Type B pancreatic cell (in vitro differentiated cells): ENCODE measurements at regions not wholly inside any gene's neighbourhood (a gene's known extent, or its start where the extent isn't known, plus 50 kb on each side); places are given as distances from the start of the nearest gene placed in this dataset.
"Not testable (repeated sequence)": the region's sequence is repeated elsewhere in the genome, so short reads cannot be mapped to it uniquely, and the experiment has no call there.

ENCODE experiments used
- DNase-seq: peaks from one replicate; pipeline ENCODE4 v3.0.0; 2021; ENCODE audit warnings: mixed read lengths; ENCODE audit not compliant: unreplicated experiment; ENCODE audit errors: extremely low spot score
- H3K27ac Mint-ChIP-seq: 2 replicates; pipeline ENCODE4 v1.8.0; 2021; ENCODE audit warnings: mild to moderate bottlenecking, mixed read lengths
- H3K27me3 Mint-ChIP-seq: 2 replicates; pipeline ENCODE4 v1.8.0; 2021; ENCODE audit warnings: mixed read lengths
- H3K36me3 Mint-ChIP-seq: 2 replicates; pipeline ENCODE4 v1.8.0; 2021; ENCODE audit warnings: mixed read lengths
- H3K4me1 Mint-ChIP-seq: one replicate; pipeline ENCODE4 v1.8.0; 2021; ENCODE audit warnings: mixed read lengths; ENCODE audit not compliant: unreplicated experiment
- H3K4me3 Mint-ChIP-seq: 2 replicates; pipeline ENCODE4 v1.8.0; 2021; ENCODE audit warnings: mild to moderate bottlenecking, mixed read lengths
- H3K9me3 Mint-ChIP-seq: 2 replicates; pipeline ENCODE4 v1.8.0; 2021; ENCODE audit warnings: mixed read lengths
- CTCF ChIP-seq: fragments of 200-600 bp; sonication (generic); conservative IDR thresholded peaks from 2 replicates; pipeline ENCODE4 v1.5.0; 2021; ENCODE audit warnings: antibody characterized with exemption, mild to moderate bottlenecking

- no peak overlapping the region for H3K4me3 Mint-ChIP-seq
- no peaks in the 10 kb centered on the region for H3K27me3 Mint-ChIP-seq
- H3K9me3 Mint-ChIP-seq: peaks cover 5% of the 10 kb centered on the region
- no peak for TF ChIP-seq CTCF
- H3K4me1 Mint-ChIP-seq: no peaks in the 10 kb centered on the region
- H3K27ac Mint-ChIP-seq: no peak overlapping the region
- no peaks in the 10 kb centered on the region for H3K36me3 Mint-ChIP-seq
- DNase-seq: no peak
These were observed 254.4 kb downstream of the KTN1 start for GRCh38 chr14:55834390-55834789.

DNA sequence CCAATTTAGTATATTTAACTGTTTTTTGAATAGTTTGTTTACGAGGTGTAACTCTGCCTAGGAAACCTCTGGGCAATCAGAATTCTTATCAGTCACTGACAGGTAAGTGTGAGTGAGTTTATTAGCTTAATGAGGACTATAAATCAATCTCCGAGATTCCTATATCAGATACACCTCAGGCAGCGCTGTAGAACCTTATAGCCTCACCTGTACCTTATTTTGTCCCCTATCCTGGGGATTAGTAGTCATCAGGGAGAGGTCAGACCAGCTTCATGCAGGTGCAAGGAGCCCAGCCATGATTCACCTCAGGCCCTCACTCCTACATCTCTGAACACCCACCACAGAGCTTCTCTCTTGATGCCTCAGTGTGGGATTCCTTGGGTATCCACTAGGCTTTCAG is 256.0 kb downstream of the KTN1 start:
- Mint-ChIP-seq H3K36me3 (no peaks in the 10 kb centered on the region), H3K27ac (no peak overlapping the region), H3K4me3 (no peak overlapping the region), H3K9me3 (peaks cover 5% of the 10 kb centered on the region), H3K4me1 (no peaks in the 10 kb centered on the region), H3K27me3 (no peaks in the 10 kb centered on the region)
- DNase-seq: no peak
- no peak for TF ChIP-seq CTCF

DNA sequence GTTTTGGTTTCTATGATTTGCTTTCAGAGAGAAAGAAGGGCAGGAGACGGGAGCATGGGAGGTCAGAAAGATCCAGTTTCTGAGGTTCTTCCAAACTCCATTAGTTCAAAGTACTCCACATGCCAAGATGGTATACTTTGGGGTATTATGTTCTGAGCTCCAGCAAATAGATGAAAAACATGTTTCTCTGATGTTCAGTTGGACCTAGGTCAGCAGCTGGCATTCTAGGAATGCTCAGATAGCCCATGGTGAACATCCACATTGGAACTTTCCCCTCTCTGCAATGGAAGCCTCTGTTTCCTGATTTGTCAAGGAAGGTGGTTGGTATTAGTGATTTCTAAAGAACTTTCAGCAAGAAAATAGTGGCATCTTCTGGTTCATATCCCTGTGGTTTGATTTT is 257.5 kb downstream of the KTN1 start:
- Mint-ChIP-seq H3K27me3 (no peaks in the 10 kb centered on the region), H3K27ac (no peak overlapping the region), H3K4me1 (no peaks in the 10 kb centered on the region), H3K36me3 (no peaks in the 10 kb centered on the region), H3K9me3 (peaks cover 5% of the 10 kb centered on the region), H3K4me3 (no peak overlapping the region)
- no peak for TF ChIP-seq CTCF
- DNase-seq: no peak

GRCh38 chr14:55838529-55839052 is 258.6 kb downstream of the KTN1 start:
- DNase-seq: no peak
- H3K36me3 Mint-ChIP-seq: no peaks in the 10 kb centered on the region
- peaks cover 5% of the 10 kb centered on the region for H3K9me3 Mint-ChIP-seq
- H3K4me1 Mint-ChIP-seq: no peaks in the 10 kb centered on the region
- no peaks in the 10 kb centered on the region for H3K27me3 Mint-ChIP-seq
- no peak for TF ChIP-seq CTCF
- no peak overlapping the region for H3K4me3 Mint-ChIP-seq
- no peak overlapping the region for H3K27ac Mint-ChIP-seq

DNA sequence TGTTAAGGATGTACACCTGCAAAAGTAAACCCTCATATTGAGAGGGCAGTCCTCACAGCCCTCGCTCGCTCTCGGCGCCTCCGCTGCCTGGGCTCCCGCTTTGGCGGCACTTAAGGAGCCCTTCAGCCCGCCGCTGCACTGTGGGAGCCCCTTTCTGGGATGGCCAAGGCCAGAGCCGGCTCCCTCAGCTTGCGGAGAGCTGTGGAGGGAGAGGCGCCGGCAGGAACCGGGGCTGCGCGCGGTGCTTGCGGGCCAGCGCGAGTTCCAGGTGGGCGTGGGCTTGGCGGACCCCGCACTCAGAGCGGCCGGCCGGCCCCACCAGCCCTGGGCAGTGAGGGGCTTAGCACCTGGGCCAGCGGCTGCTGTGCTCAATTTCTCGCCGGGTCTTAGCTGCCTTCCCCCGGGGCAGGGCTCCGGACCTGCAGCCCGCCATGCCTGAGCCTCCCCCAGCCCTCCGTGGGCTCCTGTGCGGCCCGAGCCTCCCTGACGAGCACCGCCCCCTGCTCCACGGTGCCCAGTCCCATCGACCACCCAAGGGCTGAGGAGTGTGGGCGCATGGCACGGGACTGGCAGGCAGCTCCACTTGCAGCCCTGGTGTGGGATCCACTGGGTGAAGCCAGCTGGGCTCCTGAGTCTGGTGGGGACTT is 259.4 kb downstream of the KTN1 start:
- H3K4me3 Mint-ChIP-seq, H3K27me3 Mint-ChIP-seq, H3K36me3 Mint-ChIP-seq, H3K27ac Mint-ChIP-seq, H3K9me3 Mint-ChIP-seq, DNase-seq, H3K4me1 Mint-ChIP-seq: not testable (repeated sequence)

DNA sequence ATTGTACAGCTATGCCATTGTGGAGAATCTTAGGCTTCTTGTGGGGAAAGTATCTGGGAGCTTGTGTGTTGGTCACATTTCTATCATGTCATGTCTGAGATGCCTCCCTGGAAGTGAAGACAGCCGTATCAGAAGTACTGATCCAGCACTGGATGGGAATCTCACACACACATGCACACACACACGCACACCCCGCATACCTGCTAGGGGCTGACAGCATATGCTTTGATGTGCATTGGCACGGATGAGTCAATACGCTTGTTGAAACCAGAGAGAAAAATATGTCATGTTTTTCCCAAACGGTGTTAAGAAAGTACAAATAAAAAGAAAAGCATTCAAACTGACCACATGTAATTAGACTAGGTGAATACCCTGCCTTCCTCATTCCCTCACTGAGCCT is 260.8 kb downstream of the KTN1 start:
- Mint-ChIP-seq H3K36me3 (no peaks in the 10 kb centered on the region), H3K27me3 (no peaks in the 10 kb centered on the region), H3K9me3 (peaks cover 5% of the 10 kb centered on the region), H3K27ac (no peak overlapping the region), H3K4me3 (no peak overlapping the region), H3K4me1 (no peaks in the 10 kb centered on the region)
- no peak for TF ChIP-seq CTCF
- no peak for DNase-seq
